ENCODE measurements at regions not wholly inside any gene's neighbourhood (a gene's known extent, or its start where the extent isn't known, plus 50 kb on each side); places are given as distances from the start of the nearest gene placed in this dataset.
"Not testable (repeated sequence)": the region's sequence is repeated elsewhere in the genome, so short reads cannot be mapped to it uniquely, and the experiment has no call there.

- H3K36me3 ChIP-seq: no peaks in the 10 kb centered on the region
- intact Hi-C loops (cut with DNase I): no loop called here
- H3K27me3 ChIP-seq: no peaks in the 10 kb centered on the region
- TF ChIP-seq, protein P1, sequence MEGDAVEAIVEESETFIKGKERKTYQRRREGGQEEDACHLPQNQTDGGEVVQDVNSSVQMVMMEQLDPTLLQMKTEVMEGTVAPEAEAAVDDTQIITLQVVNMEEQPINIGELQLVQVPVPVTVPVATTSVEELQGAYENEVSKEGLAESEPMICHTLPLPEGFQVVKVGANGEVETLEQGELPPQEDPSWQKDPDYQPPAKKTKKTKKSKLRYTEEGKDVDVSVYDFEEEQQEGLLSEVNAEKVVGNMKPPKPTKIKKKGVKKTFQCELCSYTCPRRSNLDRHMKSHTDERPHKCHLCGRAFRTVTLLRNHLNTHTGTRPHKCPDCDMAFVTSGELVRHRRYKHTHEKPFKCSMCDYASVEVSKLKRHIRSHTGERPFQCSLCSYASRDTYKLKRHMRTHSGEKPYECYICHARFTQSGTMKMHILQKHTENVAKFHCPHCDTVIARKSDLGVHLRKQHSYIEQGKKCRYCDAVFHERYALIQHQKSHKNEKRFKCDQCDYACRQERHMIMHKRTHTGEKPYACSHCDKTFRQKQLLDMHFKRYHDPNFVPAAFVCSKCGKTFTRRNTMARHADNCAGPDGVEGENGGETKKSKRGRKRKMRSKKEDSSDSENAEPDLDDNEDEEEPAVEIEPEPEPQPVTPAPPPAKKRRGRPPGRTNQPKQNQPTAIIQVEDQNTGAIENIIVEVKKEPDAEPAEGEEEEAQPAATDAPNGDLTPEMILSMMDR (IDR thresholded peaks at IDR 0.05): no peak
- H3K4me1 ChIP-seq: no peaks in the 10 kb centered on the region
- no peak for ATAC-seq
- H3K27ac ChIP-seq: no peak overlapping the region
- H3K9me3 ChIP-seq: no peaks in the 10 kb centered on the region
- no peak for DNase-seq
- H3K4me3 ChIP-seq: no peak overlapping the region
Observed at GRCh38 chr1:100816049-100816448, 78.6 kb downstream of the EXTL2 start.

DNA sequence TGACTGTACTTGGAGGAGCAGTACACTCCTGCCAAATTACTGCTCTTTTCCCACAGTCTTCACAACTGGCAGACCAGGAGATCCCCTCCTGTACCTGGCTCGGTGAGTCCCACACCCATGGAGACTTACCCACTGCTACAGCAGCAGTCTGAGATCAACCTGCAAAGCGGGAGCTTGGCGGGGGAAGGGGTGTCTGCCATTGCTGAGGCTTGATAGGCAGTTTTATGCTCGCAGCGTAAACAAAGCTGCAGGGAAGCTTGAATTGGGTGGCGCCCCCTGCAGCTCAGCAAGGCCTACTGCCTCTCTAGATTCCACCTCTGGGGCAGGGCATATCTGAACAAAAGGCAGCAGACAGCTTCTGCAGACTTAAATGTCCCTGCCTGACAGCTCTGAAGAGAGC is 74.4 kb downstream of the EXTL2 start:
- H3K4me1 ChIP-seq; H3K27ac ChIP-seq; ATAC-seq; intact Hi-C loops (cut with DNase I); H3K36me3 ChIP-seq; DNase-seq; H3K27me3 ChIP-seq; H3K4me3 ChIP-seq; H3K9me3 ChIP-seq: not testable (repeated sequence)
- TF ChIP-seq, protein P1 (IDR thresholded peaks at IDR 0.05): peak; percentile 6

- intact Hi-C loops (cut with DNase I); H3K27me3 ChIP-seq; H3K4me1 ChIP-seq; H3K27ac ChIP-seq; DNase-seq; H3K4me3 ChIP-seq; H3K36me3 ChIP-seq; ATAC-seq; H3K9me3 ChIP-seq: not testable (repeated sequence)
Observed at GRCh38 chr1:100821919-100822318, 72.7 kb downstream of the EXTL2 start.
